HG03565 (cell line): ENCODE measurements at regions not wholly inside any gene's neighbourhood (a gene's known extent, or its start where the extent isn't known, plus 50 kb on each side); places are given as distances from the start of the nearest gene placed in this dataset.

Source experiments
- ATAC-seq: cut with Tn5 transposase; IDR thresholded peaks from one replicate; pipeline ENCODE4 v1.9.1; 2021; ENCODE audit warnings: mild to moderate bottlenecking, moderate library complexity; ENCODE audit not compliant: unreplicated experiment

GRCh38 chr19:29098091-29098490 is 114.9 kb downstream of the UQCRFS1 start:
- no peak for ATAC-seq

GRCh38 chr19:29096896-29097295 is 116.1 kb downstream of the UQCRFS1 start:
- no peak for ATAC-seq

- ATAC-seq = no peak
Observed at GRCh38 chr19:29093553-29093908, 119.4 kb downstream of the UQCRFS1 start.

GRCh38 chr19:29092712-29093552 is 120.0 kb downstream of the UQCRFS1 start:
- no peak for ATAC-seq

- ATAC-seq = no peak
Observed at GRCh38 chr19:29090783-29091526, 122.0 kb downstream of the UQCRFS1 start.

- no peak for ATAC-seq
Observed at GRCh38 chr19:29089315-29089870, 123.6 kb downstream of the UQCRFS1 start.

GRCh38 chr19:29088761-29089160 is 124.2 kb downstream of the UQCRFS1 start:
- no peak for ATAC-seq

GRCh38 chr19:29086646-29087045 is 126.3 kb downstream of the UQCRFS1 start:
- ATAC-seq = no peak

GRCh38 chr19:29086182-29086581 is 126.8 kb downstream of the UQCRFS1 start:
- ATAC-seq = no peak

GRCh38 chr19:29085630-29086029 is 127.3 kb downstream of the UQCRFS1 start:
- no peak for ATAC-seq

- ATAC-seq = no peak
Observed at GRCh38 chr19:29085206-29085605, 127.7 kb downstream of the UQCRFS1 start.

- no peak for ATAC-seq
Observed at GRCh38 chr19:29084266-29084665, 128.7 kb downstream of the UQCRFS1 start.

- no peak for ATAC-seq
Observed at GRCh38 chr19:29083863-29084262, 129.1 kb downstream of the UQCRFS1 start.

GRCh38 chr19:29079356-29080032 is 133.5 kb downstream of the UQCRFS1 start:
- ATAC-seq = no peak

GRCh38 chr19:29076963-29077362 is 136.0 kb downstream of the UQCRFS1 start:
- ATAC-seq = no peak

GRCh38 chr19:29076161-29076560 is 136.8 kb downstream of the UQCRFS1 start:
- no peak for ATAC-seq

GRCh38 chr19:29075149-29075548 is 137.8 kb downstream of the UQCRFS1 start:
- ATAC-seq = no peak

- ATAC-seq = no peak
Observed at GRCh38 chr19:29074579-29074978, 138.4 kb downstream of the UQCRFS1 start.

- ATAC-seq = no peak
Observed at GRCh38 chr19:29067831-29068230, 145.1 kb downstream of the UQCRFS1 start.

- no peak for ATAC-seq
Observed at GRCh38 chr19:29062475-29063435, 150.2 kb downstream of the UQCRFS1 start.
